Epidermal melanocyte (primary cell): ENCODE measurements at regions not wholly inside any gene's neighbourhood (a gene's known extent, or its start where the extent isn't known, plus 50 kb on each side); places are given as distances from the start of the nearest gene placed in this dataset.

ENCODE experiments used
- DNase-seq: peaks from one replicate; pipeline ENCODE4 v3.0.0; 2011; ENCODE audit warnings: low spot score; ENCODE audit not compliant: insufficient read length

GRCh38 chr6:21508753-21509152, 84.8 kb upstream of the SOX4 start:
- no peak for DNase-seq

- DNase-seq: no peak
Observed at GRCh38 chr6:21511891-21512550, 81.5 kb upstream of the SOX4 start.

- DNase-seq: no peak
Observed at GRCh38 chr6:21514288-21514687, 79.3 kb upstream of the SOX4 start.

- no peak for DNase-seq
Observed at GRCh38 chr6:21518317-21518716, 75.2 kb upstream of the SOX4 start.

GRCh38 chr6:21519642-21520041, 73.9 kb upstream of the SOX4 start:
- no peak for DNase-seq

GRCh38 chr6:21521276-21521675, 72.3 kb upstream of the SOX4 start:
- DNase-seq: no peak

GRCh38 chr6:21522143-21522747, 71.3 kb upstream of the SOX4 start:
- no peak for DNase-seq

- no peak for DNase-seq
Observed at GRCh38 chr6:21522797-21523456, 70.6 kb upstream of the SOX4 start.

- no peak for DNase-seq
Observed at GRCh38 chr6:21523652-21524051, 69.9 kb upstream of the SOX4 start.

GRCh38 chr6:21524201-21524600, 69.3 kb upstream of the SOX4 start:
- DNase-seq: no peak

GRCh38 chr6:21526974-21527373, 66.6 kb upstream of the SOX4 start:
- DNase-seq: no peak

- DNase-seq: no peak
Observed at GRCh38 chr6:21527731-21528130, 65.8 kb upstream of the SOX4 start.

GRCh38 chr6:21529431-21529830, 64.1 kb upstream of the SOX4 start:
- DNase-seq: no peak

- DNase-seq: no peak
Observed at GRCh38 chr6:21531393-21531792, 62.2 kb upstream of the SOX4 start.

- DNase-seq: no peak
Observed at GRCh38 chr6:21533678-21534077, 59.9 kb upstream of the SOX4 start.

GRCh38 chr6:21536280-21536766, 57.2 kb upstream of the SOX4 start:
- no peak for DNase-seq

GRCh38 chr6:21537637-21538036, 55.9 kb upstream of the SOX4 start:
- no peak for DNase-seq

GRCh38 chr6:21538186-21538798, 55.3 kb upstream of the SOX4 start:
- DNase-seq: no peak

GRCh38 chr6:21539621-21540100, 53.9 kb upstream of the SOX4 start:
- DNase-seq: no peak
